MM.1S (cell line): ENCODE measurements at regions not wholly inside any gene's neighbourhood (a gene's known extent, or its start where the extent isn't known, plus 50 kb on each side); places are given as distances from the start of the nearest gene placed in this dataset.

Experiments used
- CTCF ChIP-seq: fragments of 300-600 bp; sonication (generic); IDR thresholded peaks from 2 replicates; pipeline ENCODE4 v1.5.1; 2016; ENCODE audit warnings: antibody characterized with exemption, low read length, mixed read lengths
- EZH2 ChIP-seq: fragments of 300-600 bp; sonication (generic); optimal IDR thresholded peaks from 2 replicates; pipeline ENCODE3; 2017; ENCODE audit warnings: low read depth, mild to moderate bottlenecking, antibody characterized with exemption, low read length, mixed read lengths
- EZH2phosphoT487 ChIP-seq: fragments of 300-600 bp; sonication (generic); IDR thresholded peaks from 2 replicates; pipeline ENCODE4 v1.6.1; 2018; ENCODE audit warnings: antibody characterized with exemption, low read length

- no peak for TF ChIP-seq CTCF
- TF ChIP-seq EZH2, result no peak
- TF ChIP-seq EZH2phosphoT487, result no peak
These were observed 226.1 kb downstream of the CDC14C start for GRCh38 chr7:49150486-49150885.
